ENCODE measurements at regions not wholly inside any gene's neighbourhood (a gene's known extent, or its start where the extent isn't known, plus 50 kb on each side); places are given as distances from the start of the nearest gene placed in this dataset.
"Not testable (repeated sequence)": the region's sequence is repeated elsewhere in the genome, so short reads cannot be mapped to it uniquely, and the experiment has no call there.

DNA sequence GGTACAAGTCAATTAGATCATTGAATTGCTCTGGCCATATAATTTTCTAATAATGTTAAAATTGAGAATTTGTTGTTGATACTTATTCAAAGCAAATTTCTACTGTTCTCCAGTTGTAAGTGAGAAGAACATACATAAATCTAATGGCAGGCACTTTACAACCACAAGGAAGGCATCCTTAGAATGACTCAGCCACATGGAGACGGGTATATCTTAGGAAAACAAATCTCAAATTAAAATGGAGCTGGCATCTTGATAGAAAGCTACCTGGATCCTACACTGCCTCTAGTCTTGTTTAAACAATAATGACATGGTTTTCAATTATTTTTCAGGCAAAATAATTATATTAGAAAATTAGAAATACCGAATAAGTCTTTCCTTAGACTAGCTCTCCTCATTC is 1183.7 kb upstream of the SORCS1 start:
- no peak for DNase-seq (ENCODE audit: low read depth)

DNA sequence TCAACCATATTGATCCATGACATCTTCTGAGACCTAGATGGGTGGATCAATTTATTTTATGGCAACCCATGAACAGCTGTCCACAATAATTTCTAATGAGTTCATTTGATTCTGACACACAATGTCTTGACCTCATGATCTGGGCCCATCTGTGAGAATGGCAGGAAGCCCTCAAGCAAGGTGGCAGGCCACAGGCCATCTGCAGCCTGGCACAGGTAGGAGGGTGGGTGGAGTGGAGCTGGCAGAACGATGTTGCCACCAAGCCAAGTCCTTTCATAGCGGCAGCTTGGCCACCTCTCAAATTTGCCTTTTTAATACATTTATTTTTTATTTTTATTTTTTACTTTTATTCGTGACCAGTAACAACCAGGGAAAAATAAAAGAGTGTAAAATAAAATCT is 1181.6 kb upstream of the SORCS1 start:
- DNase-seq (ENCODE audit: low read depth), result no peak

DNA sequence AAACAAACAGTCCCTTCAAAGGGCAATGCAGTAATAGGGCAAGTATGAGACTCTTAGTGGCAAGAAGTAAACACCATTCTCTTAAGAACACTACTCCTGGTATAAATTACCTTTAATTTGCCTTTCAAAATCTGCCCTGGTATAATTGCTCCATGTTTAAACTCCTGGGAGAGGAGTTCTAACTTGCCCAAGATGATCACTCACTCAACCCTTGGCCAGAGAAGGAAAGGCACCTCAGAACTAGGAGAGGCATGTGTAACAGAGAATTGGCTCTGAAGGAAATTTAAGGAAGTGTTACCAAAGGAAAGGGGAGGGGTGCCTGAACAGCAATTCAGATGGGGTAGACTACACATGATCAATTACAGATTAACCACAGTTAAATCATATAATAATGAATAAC is 1173.6 kb upstream of the SORCS1 start:
- no peak for DNase-seq (ENCODE audit: low read depth)

DNA sequence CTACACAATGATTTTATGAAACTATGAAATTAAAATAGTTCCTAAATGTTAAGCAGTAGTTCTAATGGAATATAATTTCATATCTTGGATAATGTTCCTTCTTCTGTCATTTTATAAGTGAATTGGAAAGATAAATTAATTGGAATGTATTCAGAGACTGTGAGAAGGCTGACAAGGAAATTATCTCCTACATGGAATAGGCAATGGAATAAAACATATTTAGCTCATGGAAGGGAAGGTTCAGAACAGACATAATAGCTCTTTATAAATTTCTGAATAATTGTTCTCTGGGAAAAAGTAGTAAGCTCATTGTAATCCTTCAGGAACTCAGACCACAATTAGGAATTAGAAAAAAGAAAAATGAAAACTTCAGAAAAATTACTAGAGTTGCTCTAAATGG is 1172.3 kb upstream of the SORCS1 start:
- DNase-seq (ENCODE audit: low read depth), result no peak

DNA sequence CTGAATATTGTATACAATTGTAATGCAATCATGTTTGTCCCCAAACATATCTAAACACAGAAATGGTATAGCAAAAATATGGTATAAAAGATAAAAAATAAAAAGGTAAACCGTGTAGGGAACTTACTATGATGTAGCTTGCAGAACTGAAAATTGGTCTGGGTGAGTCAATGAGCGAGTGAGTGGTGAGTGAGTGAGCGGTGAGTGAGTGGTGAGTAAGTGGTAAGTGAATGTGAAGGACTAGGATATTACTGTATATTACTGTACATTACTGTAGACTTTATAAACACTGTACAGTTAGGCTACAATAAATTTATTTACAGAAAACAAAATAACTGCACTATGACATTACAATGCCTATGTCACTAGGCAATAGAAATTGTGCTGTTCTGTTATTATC is 1163.2 kb upstream of the SORCS1 start:
- no peak for DNase-seq (ENCODE audit: low read depth)

DNA sequence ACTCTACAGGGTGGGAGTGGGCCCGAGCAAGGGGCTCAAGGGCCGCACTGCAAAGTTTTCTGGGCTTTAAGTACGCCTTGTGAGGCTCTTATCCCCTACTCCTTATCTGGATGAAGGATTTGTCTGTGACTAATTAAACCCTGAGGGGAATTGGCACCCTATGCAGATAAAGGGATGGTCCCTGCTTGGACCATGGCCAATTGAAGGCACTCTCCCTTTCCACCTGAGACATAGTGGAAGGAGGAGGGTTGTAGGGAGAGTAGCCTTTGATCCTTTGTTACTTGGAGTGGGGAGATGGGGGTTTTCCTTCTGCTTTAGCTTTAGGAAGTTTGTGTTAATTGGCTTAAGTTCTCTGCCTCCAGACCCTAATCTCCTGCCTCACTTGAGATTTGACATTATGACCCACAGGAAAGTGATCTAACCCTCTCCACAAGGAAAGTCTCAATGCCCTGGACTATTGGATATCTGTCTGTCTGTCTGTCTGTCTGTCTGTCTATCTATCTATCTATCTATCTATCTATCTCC is 1158.8 kb upstream of the SORCS1 start:
- DNase-seq (ENCODE audit: low read depth), result no peak

GRCh38 chr10:108319434-108320222 is 1155.1 kb upstream of the SORCS1 start:
- DNase-seq (ENCODE audit: low read depth), result no peak

GRCh38 chr10:108315636-108316035 is 1151.1 kb upstream of the SORCS1 start:
- not testable (repeated sequence) for DNase-seq (ENCODE audit: low read depth)

- no peak for DNase-seq (ENCODE audit: low read depth)
These were observed 1143.4 kb upstream of the SORCS1 start for GRCh38 chr10:108307925-108308312.

GRCh38 chr10:108307250-108307924 is 1142.9 kb upstream of the SORCS1 start:
- DNase-seq (ENCODE audit: low read depth), result no peak

- no peak for DNase-seq (ENCODE audit: low read depth)
These were observed 1138.6 kb upstream of the SORCS1 start for GRCh38 chr10:108303149-108303548.

- no peak for DNase-seq (ENCODE audit: low read depth)
These were observed 1136.5 kb upstream of the SORCS1 start for GRCh38 chr10:108301002-108301401.

- no peak for DNase-seq (ENCODE audit: low read depth)
These were observed 1126.3 kb upstream of the SORCS1 start for GRCh38 chr10:108290823-108291222.

- DNase-seq (ENCODE audit: low read depth), result no peak
These were observed 1111.6 kb upstream of the SORCS1 start for GRCh38 chr10:108275895-108276685.

GRCh38 chr10:108260383-108260906 is 1095.9 kb upstream of the SORCS1 start:
- DNase-seq (ENCODE audit: low read depth), result no peak

DNA sequence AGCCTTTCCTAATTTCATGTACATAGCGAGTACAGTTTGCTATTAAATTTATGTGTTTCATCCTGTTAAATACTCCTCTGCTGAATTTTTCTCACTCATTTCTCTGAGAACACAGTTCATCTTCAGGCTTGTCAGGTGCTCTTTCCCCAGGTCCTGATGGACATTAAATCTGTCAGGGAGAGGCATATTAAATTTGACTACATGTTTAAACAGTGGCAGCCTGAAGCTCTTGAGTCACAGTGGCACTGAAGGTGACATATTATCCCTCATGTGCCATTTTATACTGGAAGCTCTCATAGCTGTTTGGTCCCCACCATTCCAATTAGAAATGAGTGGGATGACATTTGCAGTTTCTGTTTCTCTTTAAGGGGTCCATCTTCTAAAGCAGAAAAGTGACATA is 1089.6 kb upstream of the SORCS1 start:
- no peak for DNase-seq (ENCODE audit: low read depth)

- peak; percentile 0 for DNase-seq (ENCODE audit: low read depth)
These were observed 1088.3 kb upstream of the SORCS1 start for GRCh38 chr10:108252771-108253170.

- no peak for DNase-seq (ENCODE audit: low read depth)
These were observed 1086.6 kb upstream of the SORCS1 start for GRCh38 chr10:108250936-108251620.

- DNase-seq (ENCODE audit: low read depth), result no peak
These were observed 1085.4 kb upstream of the SORCS1 start for GRCh38 chr10:108249940-108250339.

DNA sequence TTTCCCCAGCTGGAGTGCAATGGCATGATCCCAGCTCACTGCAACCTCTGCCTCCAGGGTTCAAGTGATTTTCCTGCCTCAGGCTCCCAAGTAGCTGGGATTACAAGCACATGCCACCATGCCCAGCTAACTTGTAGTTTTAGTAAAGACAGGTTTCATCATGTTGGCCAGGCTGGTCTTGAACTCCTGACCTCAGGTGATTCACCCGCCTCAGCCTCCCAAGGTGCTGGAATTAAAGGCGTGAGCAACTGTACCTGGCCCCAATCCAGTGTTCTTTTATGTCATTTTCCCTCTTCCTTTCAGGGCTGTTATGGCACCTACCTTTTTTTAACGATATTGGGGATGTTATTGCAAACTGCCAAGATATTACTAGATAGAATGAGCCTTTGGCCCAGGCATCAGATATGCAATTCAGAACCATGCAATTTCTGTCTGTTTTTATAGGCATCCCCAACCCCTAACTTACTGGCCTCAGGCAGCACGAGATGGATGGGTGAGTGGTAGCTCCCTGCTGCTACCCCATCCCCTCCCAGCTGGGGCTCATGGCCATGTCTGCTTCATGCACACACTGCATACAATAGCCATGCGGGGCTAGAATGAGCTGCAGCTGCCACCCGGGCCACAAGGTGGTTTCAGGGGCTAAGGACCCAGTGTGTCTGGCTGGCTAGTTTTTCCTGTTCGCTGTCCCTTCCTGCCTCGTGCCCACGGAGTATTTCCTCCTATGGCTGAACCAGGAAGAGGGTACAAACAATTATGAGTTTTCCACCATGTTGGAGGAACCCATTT is 1080.1 kb upstream of the SORCS1 start:
- DNase-seq (ENCODE audit: low read depth), result no peak

DNA sequence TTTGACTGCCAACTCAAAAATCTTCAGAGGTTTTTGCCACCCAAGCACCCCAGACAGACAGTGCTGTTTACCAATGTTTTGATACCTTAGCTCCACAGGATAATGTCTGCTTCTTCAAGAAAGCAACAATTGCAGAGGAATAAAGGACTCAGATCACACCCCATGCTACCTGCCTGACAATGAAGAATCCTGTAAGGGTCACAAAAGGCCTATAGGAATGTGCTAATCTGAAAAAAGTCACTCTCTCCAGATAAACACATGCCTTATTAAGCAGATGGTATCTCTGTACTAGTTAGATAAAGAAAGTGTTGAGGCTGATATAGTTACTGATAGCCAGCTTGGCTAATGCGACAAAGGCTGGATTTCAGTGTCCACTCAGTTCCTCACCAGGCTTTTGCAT is 1076.7 kb upstream of the SORCS1 start:
- DNase-seq (ENCODE audit: low read depth), result no peak

Measured in GM04503 (cell line).